Stimulated activated CD4-positive, alpha-beta T cell treated with anti-CD3 and anti-CD28 coated beads, Interleukin-1b, Interleukin-23, amount 100 ng/mL, for 48 hours (primary cell): ENCODE measurements at regions not wholly inside any gene's neighbourhood (a gene's known extent, or its start where the extent isn't known, plus 50 kb on each side); places are given as distances from the start of the nearest gene placed in this dataset.
"Not testable (repeated sequence)": the region's sequence is repeated elsewhere in the genome, so short reads cannot be mapped to it uniquely, and the experiment has no call there.

Experiments used
- DNase-seq: peaks from one replicate; pipeline ENCODE4 v3.0.0-alpha.2; 2020

DNA sequence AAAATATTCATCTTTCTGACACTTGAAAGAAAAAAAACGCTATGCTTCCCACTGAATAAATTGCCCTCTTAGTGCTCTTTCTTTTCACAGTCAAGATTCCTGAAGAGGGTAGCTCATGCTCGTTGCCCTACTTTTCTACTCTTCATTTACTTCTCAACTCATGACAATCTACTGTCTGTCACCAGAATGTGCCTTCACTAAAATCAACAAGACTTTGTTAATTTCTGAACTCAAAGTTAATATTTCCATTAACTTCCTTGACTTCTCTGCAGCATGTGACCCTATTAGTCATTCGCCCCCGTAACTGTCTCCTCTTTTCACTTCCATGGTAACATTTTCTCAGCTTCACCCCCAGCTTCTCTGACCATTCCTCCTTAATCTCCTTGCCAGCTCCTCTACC, 98.9 kb upstream of the MAPRE2 start:
- DNase-seq, result no peak

DNA sequence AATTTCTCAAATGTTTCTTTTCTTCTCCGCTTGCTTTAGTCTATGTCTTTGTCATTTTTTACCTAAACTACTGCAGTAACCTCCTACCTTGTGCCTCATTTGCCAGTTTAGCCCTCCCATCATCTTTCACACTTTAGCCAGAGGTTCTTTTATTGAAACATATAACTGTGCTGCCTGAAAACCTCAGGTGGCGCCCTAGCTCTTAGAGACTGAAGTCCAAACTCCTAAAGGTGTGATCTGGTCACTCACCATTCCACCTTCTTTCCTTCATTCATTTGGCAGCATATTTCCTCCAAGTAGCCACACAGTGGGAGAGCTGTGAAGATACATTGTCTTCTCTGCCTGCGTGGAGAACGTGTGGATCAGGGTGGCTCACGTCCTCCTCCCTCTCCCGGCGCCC, 98.2 kb upstream of the MAPRE2 start:
- DNase-seq, result no peak

DNA sequence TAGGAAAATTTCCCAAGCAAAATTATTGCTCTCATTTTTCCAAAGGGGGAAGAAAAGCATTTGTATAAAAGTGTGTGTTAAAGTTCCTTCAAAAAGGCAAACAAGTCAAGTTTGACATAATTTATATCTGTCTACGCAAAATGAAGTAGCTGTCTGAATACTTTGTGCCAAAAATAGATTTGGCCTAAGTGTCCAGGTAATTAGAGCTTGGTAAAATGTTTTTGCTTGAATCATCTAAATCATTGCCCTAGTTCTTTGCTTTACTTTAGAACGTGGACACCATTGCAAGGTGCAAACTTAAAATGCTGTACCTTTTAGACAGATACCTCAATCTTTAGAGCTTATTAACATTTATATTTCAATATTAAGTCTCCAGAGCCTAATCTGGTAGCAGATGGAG, 97.6 kb upstream of the MAPRE2 start:
- no peak for DNase-seq

DNA sequence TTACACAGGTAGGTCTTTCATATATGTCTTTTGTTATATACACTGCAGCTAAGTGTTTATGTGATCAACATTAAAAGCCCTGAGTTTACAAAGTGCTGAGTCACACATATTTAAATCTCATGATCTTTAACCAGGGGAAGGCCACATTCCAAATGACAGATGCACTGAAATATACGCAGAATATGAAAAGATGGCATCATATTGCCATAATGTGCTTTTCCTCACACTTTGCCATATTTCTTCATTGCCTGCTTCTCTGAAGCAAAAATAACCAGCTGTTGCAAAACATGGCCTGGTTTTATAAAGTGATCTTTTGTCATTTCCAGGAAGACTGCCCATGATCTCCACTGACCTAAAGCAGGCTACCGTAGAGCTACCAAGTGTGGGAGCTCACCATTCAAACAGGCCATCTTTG, 93.5 kb upstream of the MAPRE2 start:
- DNase-seq, result no peak

DNA sequence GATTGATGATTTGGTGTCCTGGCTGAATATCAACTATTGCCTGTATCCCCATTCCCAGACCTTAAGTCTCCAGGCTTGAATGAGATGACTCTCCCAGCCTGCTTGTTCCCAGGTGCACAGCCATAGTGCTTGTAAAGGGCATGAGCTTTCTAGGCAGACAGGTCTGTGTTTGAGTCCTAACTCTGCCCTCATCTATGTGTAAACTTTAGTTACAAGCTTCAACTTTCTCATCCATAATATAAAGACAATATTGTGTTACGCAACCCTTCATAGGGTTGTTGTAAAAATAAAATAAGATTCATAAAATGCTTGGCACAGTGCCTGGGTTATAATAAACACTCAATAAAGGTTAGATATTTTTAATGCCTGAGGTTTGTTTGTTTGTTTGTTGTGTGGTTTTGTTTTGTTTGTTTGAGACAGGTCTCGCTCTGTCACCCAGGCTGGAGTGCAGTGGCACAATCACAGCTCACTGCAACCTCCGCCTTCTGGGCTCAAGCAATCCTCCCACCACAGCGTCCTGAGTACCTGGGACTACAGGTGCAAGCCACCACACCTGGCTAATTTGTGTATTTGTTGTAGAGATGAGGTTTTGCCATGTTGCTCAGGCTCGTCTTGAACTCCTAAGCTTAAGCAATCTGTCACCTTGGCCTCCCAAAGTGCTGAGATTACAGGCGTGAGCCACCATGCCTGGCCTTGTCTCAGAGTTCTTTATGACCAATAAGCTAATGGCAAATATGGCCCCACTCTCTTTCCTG, 89.4 kb upstream of the MAPRE2 start:
- DNase-seq, result no peak

DNA sequence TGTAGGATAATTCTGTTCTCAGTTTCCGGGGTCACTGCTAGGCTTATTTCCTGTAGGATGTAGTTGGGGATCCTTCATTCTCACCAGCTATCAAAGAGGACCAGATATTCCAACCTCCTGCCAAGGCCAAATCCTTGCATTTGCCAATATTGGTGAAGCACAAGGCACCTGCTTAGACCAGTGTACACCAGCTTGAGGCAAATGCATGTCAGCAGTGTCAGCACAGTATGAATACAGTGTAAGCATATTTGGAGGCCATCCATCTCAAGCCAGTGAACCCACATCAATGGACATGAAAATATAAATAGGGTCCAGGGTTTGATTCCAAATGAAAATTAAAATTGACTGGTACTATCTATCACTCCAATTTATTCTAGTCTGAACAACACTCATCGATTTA, 88.0 kb upstream of the MAPRE2 start:
- no peak for DNase-seq

DNA sequence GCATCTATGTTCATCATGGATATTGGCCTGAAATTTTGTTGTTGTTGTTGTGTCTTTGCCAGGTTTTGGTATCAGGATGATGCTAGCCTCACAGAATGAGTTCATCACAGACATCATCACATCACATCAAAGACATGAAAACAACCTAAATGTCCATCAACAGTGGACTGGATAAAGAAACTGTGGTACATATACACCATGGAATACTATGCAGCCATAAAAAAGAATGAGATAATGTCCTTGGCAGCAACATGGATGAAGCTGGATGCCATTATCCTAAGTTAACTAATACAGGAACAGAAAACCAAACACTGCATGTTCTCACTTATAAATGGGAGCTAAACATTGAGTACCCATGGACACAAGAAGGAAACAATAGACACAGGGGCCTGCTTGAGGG, 85.7 kb upstream of the MAPRE2 start:
- DNase-seq, result not testable (repeated sequence)

DNA sequence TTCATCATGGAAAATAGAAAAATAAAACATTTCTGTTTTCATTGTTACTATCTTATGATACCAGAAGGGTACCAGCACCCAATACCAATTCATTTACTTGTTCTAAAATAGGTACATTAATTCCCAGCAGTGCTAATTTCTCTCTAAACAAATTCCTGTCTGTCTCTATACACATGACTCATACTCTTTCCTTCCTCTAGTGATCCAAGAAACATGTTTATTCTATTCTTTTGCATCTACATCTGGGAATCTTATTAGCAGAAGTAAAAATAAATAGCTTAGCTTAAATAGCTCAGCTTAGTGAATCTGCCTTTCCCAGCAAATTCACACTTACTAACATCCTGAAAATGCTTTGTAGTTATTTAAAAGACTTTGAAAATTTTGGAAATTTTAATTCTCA, 84.5 kb upstream of the MAPRE2 start:
- DNase-seq, result no peak

DNA sequence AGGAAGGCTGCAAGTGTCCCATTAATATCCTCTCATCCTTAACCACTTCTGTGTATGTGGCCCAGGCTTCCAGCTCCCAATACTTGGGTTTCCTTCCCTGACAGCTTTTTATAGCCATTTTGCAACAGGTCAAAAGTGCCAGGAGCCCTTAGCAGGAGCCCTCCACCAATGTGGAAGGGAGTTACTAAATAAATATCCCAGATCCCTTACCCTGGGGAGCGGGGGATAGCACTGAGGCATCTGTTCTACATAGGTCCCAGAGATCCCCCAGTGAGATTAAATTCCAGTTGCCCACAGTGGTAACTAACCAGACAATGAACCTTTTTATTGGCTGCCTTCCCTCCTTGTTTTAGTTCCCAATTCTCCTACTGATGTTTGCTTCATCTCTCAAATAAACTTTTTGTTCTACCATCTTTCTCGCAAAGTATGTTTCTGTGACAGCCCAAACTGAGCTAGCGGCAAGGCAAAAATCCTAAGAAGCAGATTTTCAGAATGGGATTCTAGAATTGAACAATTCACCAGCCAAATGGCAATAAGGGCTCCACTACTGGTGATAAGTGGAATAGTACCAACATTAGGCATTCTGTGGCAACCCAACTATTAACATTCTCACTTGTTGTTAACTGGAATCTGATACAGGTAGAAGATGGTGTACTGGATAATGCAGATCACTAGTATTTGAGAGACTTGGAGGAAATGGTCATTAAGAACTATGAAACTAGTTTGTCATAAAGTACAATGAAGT, 83.9 kb upstream of the MAPRE2 start:
- no peak for DNase-seq

DNA sequence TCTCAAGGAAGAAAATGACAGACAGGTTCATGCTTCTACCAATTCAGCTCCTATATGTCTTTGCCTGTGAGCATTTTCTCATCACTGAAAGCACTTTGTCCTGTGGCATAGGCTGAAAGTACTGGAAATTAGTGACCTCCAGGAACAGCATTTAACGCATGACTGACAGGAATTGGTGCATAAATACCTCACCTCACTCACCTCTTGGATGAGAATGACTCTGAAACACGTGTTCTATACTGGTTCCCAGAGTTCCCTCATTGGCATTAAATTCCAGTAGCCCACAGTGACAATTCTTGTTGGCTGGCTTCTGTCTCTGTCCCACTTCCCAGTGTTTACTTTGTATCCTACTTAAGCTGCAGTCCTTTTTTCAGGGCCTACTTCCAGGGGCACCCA, 83.4 kb upstream of the MAPRE2 start:
- DNase-seq, result no peak

DNA sequence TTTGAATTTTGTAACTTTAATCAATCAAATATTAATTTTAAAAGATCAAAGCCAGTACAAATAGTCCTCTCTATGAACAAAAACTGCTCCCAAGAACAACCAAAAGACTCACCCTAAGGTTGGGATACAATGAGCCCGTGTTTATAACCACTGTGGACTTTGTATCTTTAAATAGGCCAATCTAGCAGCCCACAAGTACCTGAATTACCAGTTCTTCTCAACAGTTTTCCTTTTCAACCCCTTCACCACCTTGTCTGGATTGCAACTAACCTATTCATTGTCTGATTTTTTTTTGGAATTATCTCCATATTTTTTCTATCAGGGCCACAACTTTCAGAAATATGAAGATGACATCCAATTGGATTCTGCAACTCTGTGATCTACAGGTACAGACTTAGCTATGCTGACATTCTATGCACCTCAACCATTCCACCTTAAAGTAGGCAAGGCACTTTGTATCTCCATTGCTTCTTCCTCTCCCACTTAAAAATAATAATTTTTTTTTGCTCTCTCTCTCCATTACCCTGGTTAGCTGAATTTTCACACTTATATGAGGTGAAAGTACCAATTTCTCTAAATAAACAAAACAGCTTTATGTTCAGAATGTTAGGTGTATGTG, 81.9 kb upstream of the MAPRE2 start:
- DNase-seq, result no peak

DNA sequence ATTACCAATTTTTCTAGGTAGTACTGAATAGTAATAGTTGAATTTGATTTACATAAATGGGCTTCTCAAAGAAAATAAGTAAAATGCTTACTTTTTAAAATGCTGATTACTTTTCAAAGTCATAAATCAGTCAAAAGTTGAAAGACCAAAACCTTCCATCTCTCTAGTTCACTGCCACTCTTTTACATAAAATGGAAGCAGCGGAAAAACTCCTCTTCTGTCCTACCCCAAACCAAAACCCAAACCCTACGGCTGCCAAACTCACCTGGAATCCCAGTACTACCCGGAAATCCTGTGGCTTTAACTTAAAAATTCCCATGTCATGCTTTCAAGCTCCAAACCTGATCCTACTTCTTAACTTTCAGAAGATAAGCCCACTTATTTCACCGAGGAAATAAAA, 81.2 kb upstream of the MAPRE2 start:
- DNase-seq, result no peak

DNA sequence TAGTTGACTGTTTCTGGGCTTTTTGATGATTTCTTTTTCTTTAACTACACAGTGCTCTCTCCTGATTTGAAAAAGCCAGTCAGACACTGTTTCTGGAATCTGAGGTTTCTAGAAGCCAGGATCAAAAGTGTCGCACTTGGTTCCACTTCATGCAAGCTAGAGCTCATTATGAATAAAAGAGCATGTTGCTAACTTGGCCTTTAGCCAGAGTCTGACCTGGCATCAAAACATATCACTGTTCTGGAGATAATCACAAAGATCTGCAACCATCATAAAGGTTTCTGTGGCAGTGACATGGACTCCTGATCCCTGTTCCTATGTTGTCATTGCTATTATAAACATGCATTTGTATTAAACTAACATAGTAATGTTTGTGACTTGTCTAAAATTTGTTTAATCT, 76.1 kb upstream of the MAPRE2 start:
- DNase-seq, result no peak

DNA sequence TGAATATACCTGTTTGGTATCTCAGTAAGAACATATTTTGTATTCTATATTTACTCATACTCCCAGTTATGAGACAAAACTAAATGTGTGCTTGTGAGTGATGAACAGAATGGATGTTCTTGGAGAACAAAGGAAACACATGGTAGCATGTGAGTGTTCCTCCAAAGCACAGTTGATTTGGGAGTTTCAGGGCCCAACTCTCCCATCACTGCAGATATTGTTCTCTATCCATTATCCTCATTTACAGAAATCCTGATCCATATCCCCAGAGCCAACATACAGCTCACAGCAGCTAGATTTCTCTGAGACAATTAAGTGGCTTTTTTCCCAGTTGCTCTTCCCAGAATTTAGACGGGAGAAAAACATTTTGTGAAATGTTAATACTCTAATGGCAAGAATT, 75.6 kb upstream of the MAPRE2 start:
- no peak for DNase-seq

DNA sequence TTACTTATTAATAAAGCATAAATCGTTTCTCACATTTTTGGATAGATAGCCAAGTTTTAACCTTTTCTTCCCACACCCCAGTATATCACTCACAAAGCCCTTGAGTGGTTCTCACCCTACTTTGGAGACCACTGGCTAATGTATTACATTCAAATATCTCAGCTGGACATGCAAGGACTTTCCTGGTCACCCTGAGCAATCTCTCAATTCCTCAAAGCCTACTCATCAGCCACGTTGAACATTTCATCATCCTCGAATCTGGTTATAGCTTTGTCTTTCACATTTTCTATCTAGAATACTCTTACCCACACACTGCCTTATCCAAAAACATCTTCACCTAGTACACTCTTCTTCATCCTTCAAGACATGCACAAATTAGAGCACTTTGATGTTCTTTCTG, 71.1 kb upstream of the MAPRE2 start:
- DNase-seq, result no peak

DNA sequence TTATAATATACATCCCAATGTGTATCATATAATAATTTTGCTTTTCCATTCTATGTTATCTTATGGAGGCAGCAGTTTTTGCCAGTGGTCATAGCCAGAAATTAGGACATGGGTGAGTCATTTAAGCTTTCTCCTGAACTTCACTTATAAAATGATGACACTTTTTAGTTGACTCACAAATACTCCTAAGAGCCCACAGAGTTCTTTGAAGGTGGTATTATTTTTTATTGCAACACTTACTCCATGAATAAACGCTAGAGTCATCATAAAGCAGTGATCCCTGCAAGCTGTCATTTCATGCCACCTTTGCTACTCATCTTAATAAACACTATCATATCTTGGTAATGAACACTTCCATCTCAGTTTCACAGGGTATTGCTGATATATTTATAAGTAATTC, 69.9 kb upstream of the MAPRE2 start:
- DNase-seq, result no peak

DNA sequence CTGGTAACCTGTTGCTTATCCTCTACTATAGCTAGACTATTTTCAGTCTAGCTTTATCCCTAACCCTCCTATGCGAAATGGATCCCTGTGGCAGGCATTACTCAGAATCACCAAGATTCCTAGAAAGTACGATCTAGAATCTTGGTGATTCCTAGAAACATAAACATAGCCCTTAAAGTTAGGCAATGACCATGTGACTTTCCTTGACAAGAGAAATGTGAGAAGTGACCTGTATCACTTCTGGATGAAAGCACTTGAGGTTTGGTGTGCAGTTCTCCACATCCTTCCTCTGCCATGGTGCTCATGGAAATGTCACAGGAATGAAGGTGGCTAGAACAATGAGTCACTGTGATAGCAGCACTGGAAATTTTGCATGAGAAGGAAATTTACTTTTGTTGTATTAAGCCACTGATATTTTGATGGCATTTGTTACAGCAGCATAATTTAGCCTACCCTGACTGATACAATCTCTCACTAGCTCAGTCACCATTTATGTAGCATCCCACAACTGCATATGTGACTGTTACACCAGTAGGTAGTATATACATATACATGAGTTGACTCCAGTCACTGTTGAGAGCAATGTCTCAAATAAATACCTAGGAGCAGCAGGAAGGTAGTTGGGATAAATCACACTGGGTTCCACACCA, 68.3 kb upstream of the MAPRE2 start:
- no peak for DNase-seq

DNA sequence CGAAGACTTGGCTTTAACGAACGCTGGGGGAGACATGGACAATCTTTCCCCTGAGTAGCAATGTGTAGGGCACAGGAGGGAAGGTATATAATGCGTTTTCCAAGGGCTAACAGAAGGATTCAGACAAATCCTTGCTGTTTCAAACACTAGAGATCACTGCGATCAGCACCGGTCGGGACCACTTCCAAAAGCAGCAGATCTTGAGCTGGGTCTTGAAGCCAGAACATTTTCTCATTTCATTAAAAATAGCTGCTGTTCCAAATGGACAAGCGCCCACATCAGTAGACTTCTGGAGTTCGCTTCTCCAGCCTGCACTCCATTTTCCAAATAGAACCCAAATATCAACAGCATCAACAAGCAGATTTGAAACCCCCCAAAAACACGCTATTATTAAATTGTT, 65.1 kb upstream of the MAPRE2 start:
- no peak for DNase-seq

DNA sequence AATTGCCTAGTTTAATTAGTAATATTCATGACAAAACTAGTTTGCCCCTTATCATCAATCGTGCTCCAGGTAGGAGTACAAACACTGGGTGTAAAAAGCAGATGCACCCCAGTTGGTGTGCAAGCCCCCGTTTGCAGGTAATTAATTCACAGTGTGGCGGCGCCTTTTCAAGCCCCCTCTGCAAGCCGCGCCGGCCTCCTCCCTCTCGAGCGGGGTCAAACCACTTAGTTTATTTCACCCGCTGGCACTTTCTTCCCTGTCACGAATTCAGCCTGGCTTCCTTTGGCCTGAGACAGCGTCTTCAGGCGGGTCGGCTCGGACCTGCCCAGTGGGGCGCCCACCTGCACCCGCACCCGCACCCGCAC, 64.7 kb upstream of the MAPRE2 start:
- no peak for DNase-seq

DNA sequence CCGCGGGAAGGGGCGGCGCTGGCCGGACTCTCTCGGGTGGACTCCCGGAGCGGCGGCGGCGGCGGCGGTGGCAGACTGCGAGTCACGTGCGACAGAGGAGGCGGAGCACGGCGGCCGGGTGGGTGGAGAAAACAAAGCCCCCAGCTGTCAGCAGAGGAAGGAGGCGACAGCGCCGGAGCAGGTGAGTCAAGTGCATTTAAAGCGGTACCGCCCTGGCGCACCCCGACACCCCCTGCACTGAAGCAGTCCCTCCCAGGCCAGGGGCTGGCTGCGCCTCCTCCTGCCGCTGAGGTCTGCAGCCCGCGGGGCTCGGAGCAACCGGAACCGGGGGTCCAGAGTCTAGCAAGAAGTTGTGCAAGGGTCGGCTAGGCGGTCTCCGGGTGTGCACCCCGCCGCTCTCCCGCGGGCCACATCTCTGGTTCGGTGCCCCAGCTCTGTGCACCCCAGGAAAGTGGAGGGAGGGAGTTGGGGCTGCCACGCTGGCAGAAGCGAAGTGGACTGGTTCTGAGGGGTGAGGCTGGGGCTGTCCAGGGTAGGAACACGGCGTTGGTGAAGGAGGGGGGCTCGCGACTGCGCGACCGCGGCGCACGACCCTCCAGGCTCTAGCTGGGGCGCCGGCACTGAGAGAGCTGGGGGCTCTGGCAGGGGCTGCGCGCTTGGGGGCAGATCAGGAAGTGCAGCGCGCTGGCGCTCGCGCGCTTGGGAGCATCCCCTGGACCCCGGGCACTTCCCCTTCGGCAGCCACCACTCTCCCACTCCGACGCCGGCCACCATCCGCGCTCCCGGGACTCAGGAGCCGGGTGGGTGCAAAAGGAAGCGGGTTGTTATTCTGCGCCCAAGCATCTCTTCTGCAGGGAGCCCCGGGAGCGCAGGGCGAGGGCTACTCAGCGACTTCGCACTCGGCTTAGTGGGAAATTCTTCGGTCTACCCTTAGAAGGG, 64.0 kb upstream of the MAPRE2 start:
- DNase-seq, result peak; percentile 68

DNA sequence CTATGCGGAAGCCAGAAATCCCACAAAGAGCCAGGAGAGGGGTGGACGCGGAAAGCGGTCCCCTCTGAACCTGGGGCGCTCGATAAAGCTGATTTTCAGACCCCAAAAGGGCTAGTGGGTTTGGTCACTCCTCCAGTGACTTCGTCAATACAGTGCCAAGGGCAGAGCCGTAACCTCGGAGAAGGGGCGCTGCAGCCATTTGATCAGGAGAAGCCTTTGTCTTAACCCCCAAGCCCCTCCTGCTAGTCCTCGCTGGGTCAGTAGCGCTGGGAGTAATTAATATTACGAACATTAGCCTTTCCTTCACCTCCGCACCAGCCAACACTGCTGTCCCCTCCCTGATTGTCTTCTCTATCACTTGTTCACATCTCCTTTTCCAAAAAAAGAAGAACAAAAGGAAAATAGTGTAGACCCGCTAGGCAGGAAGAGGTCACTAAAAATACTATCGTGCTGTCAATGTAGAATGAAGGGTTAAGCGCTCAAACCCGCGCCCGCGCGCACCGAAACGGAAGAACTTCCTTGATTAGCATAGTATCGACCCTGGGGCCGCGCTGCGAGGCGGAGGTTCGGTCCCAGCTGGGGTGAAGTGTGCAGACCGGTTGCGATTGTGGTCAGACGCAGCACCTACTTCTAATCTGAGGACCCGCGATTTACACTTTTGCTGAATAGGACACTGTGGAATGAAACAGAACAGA, 63.2 kb upstream of the MAPRE2 start:
- DNase-seq, result peak; percentile 45

DNA sequence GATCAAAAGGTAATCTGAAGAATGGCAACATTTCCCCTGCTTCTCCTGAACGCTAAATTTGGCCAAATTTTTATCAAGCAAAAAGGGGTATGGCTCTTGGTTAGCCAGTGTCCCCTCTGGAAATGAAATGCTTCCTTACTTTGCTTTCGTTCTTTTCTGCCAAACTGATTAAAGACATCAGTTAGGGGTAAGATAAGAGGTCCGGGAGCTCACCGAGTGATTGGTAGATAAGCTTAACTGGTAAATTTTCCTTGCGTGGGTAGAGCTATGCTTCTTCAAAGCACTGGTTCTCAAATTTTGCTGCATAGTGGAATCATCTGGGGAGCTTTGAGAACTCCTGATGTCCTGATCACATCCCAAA, 62.7 kb upstream of the MAPRE2 start:
- no peak for DNase-seq
